GM21367 (cell line): ENCODE measurements at regions not wholly inside any gene's neighbourhood (a gene's known extent, or its start where the extent isn't known, plus 50 kb on each side); places are given as distances from the start of the nearest gene placed in this dataset.

ENCODE experiments used
- ATAC-seq: cut with Tn5 transposase; IDR thresholded peaks from one replicate; pipeline ENCODE4 v1.9.1; 2021; ENCODE audit not compliant: unreplicated experiment

GRCh38 chr4:147052361-147052760 is 106.7 kb upstream of the TTC29 start:
- no peak for ATAC-seq

- ATAC-seq, result no peak
Measured at GRCh38 chr4:147054228-147054872, 108.7 kb upstream of the TTC29 start.

GRCh38 chr4:147056940-147057610 is 111.4 kb upstream of the TTC29 start:
- ATAC-seq, result no peak

- ATAC-seq, result no peak
Measured at GRCh38 chr4:147057611-147058190, 112.0 kb upstream of the TTC29 start.

- ATAC-seq, result no peak
Measured at GRCh38 chr4:147059064-147059731, 113.5 kb upstream of the TTC29 start.

- ATAC-seq, result no peak
Measured at GRCh38 chr4:147060151-147060931, 114.7 kb upstream of the TTC29 start.

GRCh38 chr4:147064856-147065255 is 119.2 kb upstream of the TTC29 start:
- ATAC-seq, result no peak

- ATAC-seq, result no peak
Measured at GRCh38 chr4:147068564-147068963, 122.9 kb upstream of the TTC29 start.

GRCh38 chr4:147071209-147071740 is 125.6 kb upstream of the TTC29 start:
- no peak for ATAC-seq

GRCh38 chr4:147076179-147076578 is 130.5 kb upstream of the TTC29 start:
- no peak for ATAC-seq

- ATAC-seq, result no peak
Measured at GRCh38 chr4:147076728-147077127, 131.1 kb upstream of the TTC29 start.

- ATAC-seq, result no peak
Measured at GRCh38 chr4:147078362-147078761, 132.7 kb upstream of the TTC29 start.

GRCh38 chr4:147078875-147079658 is 133.4 kb upstream of the TTC29 start:
- no peak for ATAC-seq

GRCh38 chr4:147084861-147085260 is 139.2 kb upstream of the TTC29 start:
- no peak for ATAC-seq

- no peak for ATAC-seq
Measured at GRCh38 chr4:147085781-147086180, 140.1 kb upstream of the TTC29 start.

GRCh38 chr4:147088146-147088545 is 142.5 kb upstream of the TTC29 start:
- ATAC-seq, result no peak

- no peak for ATAC-seq
Measured at GRCh38 chr4:147090486-147090885, 144.8 kb upstream of the TTC29 start.

- ATAC-seq, result no peak
Measured at GRCh38 chr4:147093206-147093605, 147.5 kb upstream of the TTC29 start.

GRCh38 chr4:147094238-147094637 is 148.6 kb upstream of the TTC29 start:
- no peak for ATAC-seq
